HepG2 (cell line): ENCODE measurements at regions not wholly inside any gene's neighbourhood (a gene's known extent, or its start where the extent isn't known, plus 50 kb on each side); places are given as distances from the start of the nearest gene placed in this dataset.

Experiments used
- ATAC-seq: fragments of 200-7000 bp; cut with Tn5 transposase; 3 replicates; pipeline ENCODE4 v1.9.1; 2020; ENCODE audit warnings: mild to moderate bottlenecking, moderate library complexity
- BruUV-seq: library from RNA; stranded (reverse); fragments of 400-500 nt; replicated peaks from 2 replicates; lab custom pipeline; 2021; lab: Mats Ljungman, UMichigan
- CTCF ChIA-PET: fragments of 300-600 bp; formaldehyde crosslinking; extraction: SDS; loops from one replicate; lab custom pipeline; 2021; ENCODE audit warnings: low total read pairs, inconsistent platforms, low intra/inter-chr PET ratio; lab: Yijun Ruan, JAX
- POLR2A ChIA-PET: fragments of 350-600 bp; sonication (Branson Sonifier 250); formaldehyde crosslinking; loops from one replicate; lab custom pipeline; 2020; ENCODE audit warnings: antibody characterized with exemption, inconsistent platforms; lab: Yijun Ruan, JAX
- DNase-seq: peaks from one replicate; pipeline ENCODE4 v3.0.0-alpha.2; 2015; ENCODE audit warnings: low spot score
- FAIRE-seq: peaks from 3 replicates; lab custom pipeline; 2011; peaks lifted over from hg19 to GRCh38; lab: Jason Lieb, UNC
- H2AFZ ChIP-seq: one replicate; pipeline ENCODE4 v1.6.1; 2011; ENCODE audit warnings: low read length, inconsistent platforms
- H3K27ac ChIP-seq: fragments of 300-600 bp; 3 replicates; pipeline ENCODE4 v1.8.0; 2011; ENCODE audit warnings: mixed run types, mild to moderate bottlenecking, mixed read lengths, low read length, inconsistent platforms; ENCODE audit not compliant: insufficient read depth; ENCODE audit errors: extremely low read length
- H3K27me3 ChIP-seq, 2 experiments: fragments of 200-600 bp in 1 of 2; 2 replicates in 1 of 2; 3 replicates in 1 of 2; pipeline versions ENCODE4 v1.6.0 to v1.8.0; 2011; ENCODE audit warnings: low read length in 2 of 2, mild to moderate bottlenecking in 2 of 2, moderate library complexity in 2 of 2, inconsistent platforms in 1 of 2; ENCODE audit not compliant: insufficient read depth in 2 of 2, control insufficient read depth in 1 of 2
- H3K36me3 ChIP-seq, 2 experiments: fragments of 200-600 bp in 1 of 2; replicated peaks in 1 of 2; 2 replicates in 1 of 2; 3 replicates in 1 of 2; pipeline versions ENCODE4 v1.5.1 to v1.8.0; 2011; ENCODE audit warnings: low read length in 2 of 2, inconsistent platforms in 1 of 2; ENCODE audit not compliant: insufficient read depth in 2 of 2, control insufficient read depth in 1 of 2
- H3K4me1 ChIP-seq: 2 replicates; pipeline ENCODE4 v1.5.1; 2012; ENCODE audit warnings: low read length, inconsistent platforms; ENCODE audit not compliant: insufficient read depth
- H3K4me2 ChIP-seq: 2 replicates; pipeline ENCODE4 v1.6.0; 2011; ENCODE audit warnings: low read depth, low read length, inconsistent platforms
- H3K4me3 ChIP-seq, 3 experiments: fragments of 200-600 bp in 1 of 3; sonication (generic), shearing (Covaris generic) in 1 of 3; replicated peaks in 1 of 3; 2 replicates each; pipeline ENCODE4 v1.5.1; 2011 to 2016; ENCODE audit warnings: low read length in 3 of 3, inconsistent platforms in 2 of 3, low read depth in 2 of 3, mild to moderate bottlenecking in 2 of 3, control low read depth in 1 of 3, mixed read lengths in 1 of 3; ENCODE audit not compliant: insufficient read depth in 1 of 3
- H3K79me2 ChIP-seq: one replicate; pipeline ENCODE4 v1.6.1; 2011; ENCODE audit warnings: low read length, inconsistent platforms; ENCODE audit not compliant: insufficient read depth
- H3K9ac ChIP-seq: 2 replicates; pipeline ENCODE4 v1.6.0; 2011; ENCODE audit warnings: mild to moderate bottlenecking, low read depth, low read length, inconsistent platforms; ENCODE audit not compliant: insufficient read depth
- H3K9me3 ChIP-seq: 2 replicates; pipeline ENCODE4 v1.5.1; 2012; ENCODE audit warnings: mild to moderate bottlenecking, low read length
- H4K20me1 ChIP-seq: 2 replicates; pipeline ENCODE4 v1.6.0; 2011; ENCODE audit warnings: inconsistent platforms, mild to moderate bottlenecking, low read length, moderate library complexity; ENCODE audit not compliant: insufficient read depth
- ETV5 ChIP-seq: IDR thresholded peaks from 2 replicates; pipeline ENCODE4 v1.6.1; 2018; ENCODE audit warnings: missing biosample characterization, missing genetic modification reagents, inconsistent platforms, borderline replicate concordance
- GLMP ChIP-seq: sonication (generic); formaldehyde crosslinking; IDR thresholded peaks from 2 replicates; pipeline ENCODE4 v1.9.0; 2021; ENCODE audit warnings: missing genetic modification reagents, mild to moderate bottlenecking, borderline replicate concordance
- NBN ChIP-seq: fragments of 450-650 bp; conservative IDR thresholded peaks from 2 replicates; pipeline ENCODE4 v1.6.1; 2017
- RBM22 ChIP-seq: fragments of 200-400 bp; formaldehyde crosslinking; optimal IDR thresholded peaks from 2 replicates; pipeline ENCODE3; 2017; ENCODE audit warnings: mild to moderate bottlenecking, low read length, moderate library complexity
- TEAD2 ChIP-seq: sonication (generic); formaldehyde crosslinking; IDR thresholded peaks from 2 replicates; pipeline ENCODE4 v1.9.0; 2021; ENCODE audit warnings: missing genetic modification reagents
- ZNF3 ChIP-seq: IDR thresholded peaks from 2 replicates; pipeline ENCODE4 v1.7.0; 2017; ENCODE audit warnings: inconsistent platforms
- ZNF318 ChIP-seq: sonication (generic); formaldehyde crosslinking; IDR thresholded peaks from 2 replicates; pipeline ENCODE4 v1.4.0; 2020; ENCODE audit warnings: mild to moderate bottlenecking, missing genetic modification reagents
- WGBS: methylation state at CpG from one replicate; pipeline ENCODE4 v1.1.6; 2017; ENCODE audit warnings: low lambda C conversion rate; 5-methylcytosine and 5-hydroxymethylcytosine counted together
- in situ Hi-C: cut with HindIII; loops from 2 replicates; pipeline ENCODE4 v1.10.0; 2017; ENCODE audit warnings: low pct_unique_long_range_greater_than_20kb; ENCODE audit not compliant: extremely low pct_ligation_motif_present
- intact Hi-C: fragments of 100-400 bp; cut with micrococcal nuclease; formaldehyde crosslinking; loops from one replicate; pipeline ENCODE4 v1.10.0; 2022; ENCODE audit not compliant: unreplicated experiment

- in situ Hi-C loops (loop anchor here (25.0 kb wide), 1 partner anchor 112 kb away; no protein-coding TSS in a partner anchor), intact Hi-C loops (no loop called here)
- no peak overlapping the region for H3K27ac ChIP-seq
- no peaks in the 10 kb centered on the region for H3K36me3 ChIP-seq
- H3K9me3 ChIP-seq, result peaks cover 41% of the 10 kb centered on the region
- no peak overlapping the region for H3K9ac ChIP-seq
- no peaks in the 10 kb centered on the region for H4K20me1 ChIP-seq
- ATAC-seq (no peak), DNase-seq (no peak), FAIRE-seq (no peak)
- BruUV-seq, result no TSS peak
- no peak overlapping the region for H3K4me3 ChIP-seq
- no peak overlapping the region for H2AFZ ChIP-seq
- H3K4me1 ChIP-seq, result no peaks in the 10 kb centered on the region
- ChIA-PET CTCF (no interaction called here), POLR2A (no interaction called here)
- no peaks in the 10 kb centered on the region for H3K79me2 ChIP-seq
- no peaks in the 10 kb centered on the region for H3K27me3 ChIP-seq
- H3K4me2 ChIP-seq, result no peak overlapping the region
- TF ChIP-seq ETV5 (CRISPR knock-in tag) (no peak), NBN (no peak)
Measured at GRCh38 chr13:56299650-56300049, 841.1 kb upstream of the PRR20A start.

- no TSS peak for BruUV-seq
- H3K27ac ChIP-seq, result no peak overlapping the region
- H3K4me1 ChIP-seq, result no peaks in the 10 kb centered on the region
- no peak overlapping the region for H3K4me2 ChIP-seq
- FAIRE-seq (no peak), DNase-seq (no peak), ATAC-seq (no peak)
- H3K9ac ChIP-seq, result no peak overlapping the region
- H2AFZ ChIP-seq, result no peak overlapping the region
- ChIA-PET CTCF (no interaction called here), POLR2A (no interaction called here)
- intact Hi-C loops, result no loop called here
- H3K27me3 ChIP-seq, result no peaks in the 10 kb centered on the region
- no peaks in the 10 kb centered on the region for H3K79me2 ChIP-seq
- H3K36me3 ChIP-seq, result no peaks in the 10 kb centered on the region
- no peak overlapping the region for H3K4me3 ChIP-seq
- 2% methylated on average over 3 of the region's 3 CpGs for WGBS
- H3K9me3 ChIP-seq, result peaks cover 36% of the 10 kb centered on the region
- in situ Hi-C loops, result no loop called here
- no peaks in the 10 kb centered on the region for H4K20me1 ChIP-seq
- TF ChIP-seq RBM22 (no peak), ZNF3 (CRISPR knock-in tag) (no peak), TEAD2 (CRISPR knock-in tag) (no peak), GLMP (CRISPR knock-in tag) (no peak), ZNF318 (CRISPR knock-in tag) (no peak)
Measured at GRCh38 chr13:56314765-56315164, 826.0 kb upstream of the PRR20A start.
